IgD-negative memory B cell (primary cell): ENCODE measurements at regions not wholly inside any gene's neighbourhood (a gene's known extent, or its start where the extent isn't known, plus 50 kb on each side); places are given as distances from the start of the nearest gene placed in this dataset.
"Not testable (repeated sequence)": the region's sequence is repeated elsewhere in the genome, so short reads cannot be mapped to it uniquely, and the experiment has no call there.

Experiments used
- H3K27ac Mint-ChIP-seq, 3 donors: one replicate each; pipeline ENCODE4 v1.8.0; 2020 to 2022; ENCODE audit warnings: mild to moderate bottlenecking in 3 of 3, mixed read lengths in 3 of 3, moderate library complexity in 1 of 3
- H3K27me3 Mint-ChIP-seq: one replicate; pipeline ENCODE4 v1.8.0; 2021; ENCODE audit warnings: mixed read lengths
- H3K36me3 Mint-ChIP-seq: one replicate; pipeline ENCODE4 v1.8.0; 2020; ENCODE audit warnings: mild to moderate bottlenecking, mixed read lengths
- H3K4me1 Mint-ChIP-seq, 3 donors: one replicate each; pipeline ENCODE4 v1.8.0; 2020 to 2022; ENCODE audit warnings: mixed read lengths in 3 of 3, mild to moderate bottlenecking in 1 of 3
- H3K4me3 Mint-ChIP-seq, 4 donors: one replicate each; pipeline ENCODE4 v1.8.0; 2020 to 2022; ENCODE audit warnings: mild to moderate bottlenecking in 4 of 4, mixed read lengths in 4 of 4, moderate library complexity in 3 of 4
- H3K9me3 Mint-ChIP-seq, 3 donors: one replicate each; pipeline ENCODE4 v1.8.0; 2020 to 2021; ENCODE audit warnings: mixed read lengths in 3 of 3, mild to moderate bottlenecking in 1 of 3

- Mint-ChIP-seq H3K27me3 (no peaks in the 10 kb centered on the region), H3K27ac (no peak overlapping the region), H3K9me3 (peaks cover 4 to 9% (median 7%) of the 10 kb centered on the region in 3 donors), H3K36me3 (no peaks in the 10 kb centered on the region), H3K4me3 (no peak overlapping the region), H3K4me1 (no peaks in the 10 kb centered on the region)
Observed at GRCh38 chr6:19558934-19559333, 278.2 kb upstream of the ID4 start.

DNA sequence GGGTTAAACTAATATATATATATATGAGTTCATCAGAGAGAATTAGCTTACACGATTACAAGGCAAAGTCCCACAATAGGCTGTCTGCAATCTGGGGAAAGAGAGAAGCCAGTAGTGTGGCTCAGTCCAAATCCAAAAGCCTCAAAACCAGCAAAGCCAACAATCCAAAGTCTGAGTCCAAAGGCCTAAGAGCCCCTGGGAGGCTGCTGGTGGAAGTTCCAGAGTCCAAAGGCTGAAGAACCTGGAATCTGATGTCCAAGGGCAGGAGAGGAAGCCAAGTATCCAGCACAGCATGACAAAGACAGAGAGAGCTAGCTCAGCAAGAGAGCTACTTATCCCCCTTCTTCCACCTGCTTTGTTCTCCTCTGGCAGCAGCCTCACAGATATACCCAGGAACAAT is 274.7 kb upstream of the ID4 start:
- Mint-ChIP-seq H3K27ac (no peak overlapping the region), H3K27me3 (no peaks in the 10 kb centered on the region), H3K9me3 (peaks cover 5 to 12% (median 7%) of the 10 kb centered on the region in 3 donors), H3K4me3 (no peak overlapping the region), H3K4me1 (no peaks in the 10 kb centered on the region), H3K36me3 (no peaks in the 10 kb centered on the region)

GRCh38 chr6:19569563-19569962 is 267.6 kb upstream of the ID4 start:
- Mint-ChIP-seq H3K4me1 (no peaks in the 10 kb centered on the region), H3K36me3 (no peaks in the 10 kb centered on the region), H3K9me3 (peaks cover 0 to 13% (median 4%) of the 10 kb centered on the region in 3 donors), H3K27me3 (no peaks in the 10 kb centered on the region), H3K27ac (no peak overlapping the region), H3K4me3 (no peak overlapping the region)

- Mint-ChIP-seq H3K27ac (no peak overlapping the region), H3K9me3 (peaks cover 1 to 10% (median 2%) of the 10 kb centered on the region in 3 donors), H3K27me3 (no peaks in the 10 kb centered on the region), H3K36me3 (no peaks in the 10 kb centered on the region), H3K4me1 (no peaks in the 10 kb centered on the region), H3K4me3 (no peak overlapping the region)
Observed at GRCh38 chr6:19571176-19571575, 266.0 kb upstream of the ID4 start.

DNA sequence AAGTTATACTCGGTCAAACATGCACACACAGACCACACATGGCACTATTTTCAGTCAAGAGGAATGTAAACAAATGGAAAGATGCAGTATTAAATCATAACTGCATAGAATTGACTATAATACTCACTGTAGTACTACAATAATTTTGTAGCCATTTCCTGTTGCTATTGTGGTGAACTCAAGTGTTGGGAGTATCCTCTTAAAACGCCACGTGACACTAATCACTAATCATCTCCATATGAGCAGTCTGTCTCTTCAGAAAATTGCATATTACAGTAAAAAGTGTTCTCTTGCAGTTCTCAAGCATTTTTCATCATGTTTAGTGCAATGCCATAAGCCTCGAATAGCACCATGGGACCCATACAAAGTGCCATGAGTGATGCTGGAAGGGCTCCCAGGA is 258.7 kb upstream of the ID4 start:
- Mint-ChIP-seq H3K4me3 (no peak overlapping the region), H3K9me3 (peaks cover 0 to 10% (median 10%) of the 10 kb centered on the region in 3 donors), H3K27me3 (no peaks in the 10 kb centered on the region), H3K36me3 (no peaks in the 10 kb centered on the region), H3K4me1 (no peaks in the 10 kb centered on the region), H3K27ac (no peak overlapping the region)

GRCh38 chr6:19584207-19584606 is 253.0 kb upstream of the ID4 start:
- not testable (repeated sequence) for H3K36me3 Mint-ChIP-seq, H3K9me3 Mint-ChIP-seq, H3K27ac Mint-ChIP-seq, H3K27me3 Mint-ChIP-seq, H3K4me3 Mint-ChIP-seq, H3K4me1 Mint-ChIP-seq

DNA sequence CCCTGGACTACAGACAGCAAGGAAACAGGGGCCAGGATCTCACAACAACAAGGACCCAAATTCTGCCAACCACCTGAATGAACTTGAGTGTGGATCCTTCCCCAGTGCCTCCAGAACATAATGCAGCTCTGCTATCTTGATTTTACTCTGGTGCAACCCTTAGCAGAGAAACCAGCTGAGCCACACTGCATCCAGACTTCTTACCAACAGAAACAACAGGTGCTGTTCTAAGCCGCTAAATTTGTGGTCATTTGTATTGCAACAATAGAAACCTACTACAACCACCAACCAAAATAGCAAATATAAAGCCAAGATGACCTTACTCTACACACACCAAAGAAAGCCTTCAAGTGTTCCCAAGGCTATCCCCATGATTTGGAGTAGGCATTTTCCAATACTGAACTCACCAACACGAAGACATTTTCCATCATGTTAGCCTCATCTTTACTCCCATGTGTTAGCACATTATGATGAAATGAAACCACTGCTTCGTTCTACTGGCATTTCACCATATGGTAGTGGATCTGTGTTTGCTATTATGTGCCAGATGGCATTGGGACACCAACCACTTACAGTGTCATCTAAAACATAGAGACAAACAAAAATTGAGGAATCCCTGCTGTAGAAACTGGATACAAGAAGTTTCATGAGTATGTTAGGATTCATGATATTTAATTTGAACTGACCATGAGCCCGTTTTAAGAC is 249.8 kb upstream of the ID4 start:
- Mint-ChIP-seq H3K4me3 (no peak overlapping the region), H3K27me3 (no peaks in the 10 kb centered on the region), H3K4me1 (no peaks in the 10 kb centered on the region)

DNA sequence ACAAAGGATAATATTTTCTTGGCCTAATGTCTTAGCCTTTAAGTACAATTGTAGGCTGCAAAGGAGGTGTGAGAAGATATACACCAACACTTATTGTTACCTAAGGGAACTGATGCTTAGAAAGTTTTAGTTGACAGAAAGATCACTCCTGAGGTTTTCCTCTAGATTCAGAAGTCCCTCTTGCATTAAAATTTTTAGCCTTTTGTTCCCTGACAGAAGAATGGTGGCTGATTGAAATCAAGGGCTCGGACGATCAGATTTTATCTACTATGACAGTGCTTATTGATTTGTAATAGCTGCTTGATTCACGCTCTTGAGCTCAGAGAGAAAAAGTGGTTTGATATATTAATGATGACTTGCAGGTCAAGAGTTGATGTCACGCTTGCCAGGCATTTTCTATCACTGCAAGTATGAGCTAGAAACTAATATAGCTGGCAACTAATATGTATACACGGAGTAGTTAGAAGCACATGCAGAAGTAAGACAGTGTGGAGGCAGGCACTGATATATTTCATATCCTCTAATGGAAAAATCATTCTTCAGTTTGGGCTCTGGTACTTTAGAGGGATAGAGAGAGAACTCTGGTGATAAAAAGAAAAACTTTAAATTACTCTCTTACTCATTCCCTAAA is 246.6 kb upstream of the ID4 start:
- H3K4me3 Mint-ChIP-seq = no peak overlapping the region
- no peaks in the 10 kb centered on the region for H3K4me1 Mint-ChIP-seq
- peaks cover 0 to 1% (median 0%) of the 10 kb centered on the region in 3 donors for H3K9me3 Mint-ChIP-seq
- no peaks in the 10 kb centered on the region for H3K36me3 Mint-ChIP-seq
- no peak overlapping the region for H3K27ac Mint-ChIP-seq
- no peaks in the 10 kb centered on the region for H3K27me3 Mint-ChIP-seq

More for the DNA sequence above, 249.8 kb upstream of the ID4 start:
- peaks cover 3 to 7% (median 3%) of the 10 kb centered on the region in 3 donors for H3K9me3 Mint-ChIP-seq
- no peaks in the 10 kb centered on the region for H3K36me3 Mint-ChIP-seq
- no peak overlapping the region for H3K27ac Mint-ChIP-seq

GRCh38 chr6:19597809-19598320 is 239.3 kb upstream of the ID4 start:
- Mint-ChIP-seq H3K9me3 (peaks cover 2 to 7% (median 3%) of the 10 kb centered on the region in 3 donors), H3K4me1 (no peaks in the 10 kb centered on the region), H3K27ac (no peak overlapping the region), H3K27me3 (no peaks in the 10 kb centered on the region), H3K36me3 (no peaks in the 10 kb centered on the region), H3K4me3 (no peak overlapping the region)

DNA sequence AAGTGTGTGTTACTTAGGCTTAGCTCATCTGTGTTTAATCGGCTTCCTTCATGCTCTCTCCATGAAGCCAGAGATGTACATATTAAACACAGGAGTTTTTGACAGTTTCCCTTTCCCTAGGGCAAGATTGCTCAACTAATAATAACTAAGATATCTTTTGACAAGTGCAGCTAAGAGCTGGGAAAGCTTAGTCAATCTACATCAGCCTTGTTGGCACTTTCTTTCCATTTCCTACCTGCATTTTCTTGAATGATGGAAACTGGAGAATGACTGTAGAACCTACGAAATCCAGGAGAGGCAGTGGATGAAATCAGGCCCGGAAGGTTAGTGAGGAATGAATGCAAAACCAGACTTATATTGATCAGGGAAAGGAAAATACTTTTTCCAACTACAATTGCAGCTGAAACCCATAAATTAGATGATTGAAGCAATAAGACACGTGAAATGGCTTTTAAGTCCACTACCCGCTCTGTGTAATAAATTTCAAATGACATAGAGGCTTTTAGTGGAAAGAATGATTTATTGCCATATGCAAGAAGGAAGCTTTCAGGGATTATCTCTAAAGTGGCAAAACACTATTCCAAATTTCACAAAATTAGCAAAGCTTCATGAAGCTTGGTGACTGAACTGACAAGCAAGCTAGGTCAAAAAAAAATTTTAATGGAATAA is 237.2 kb upstream of the ID4 start:
- Mint-ChIP-seq H3K4me3 (no peak overlapping the region), H3K4me1 (no peaks in the 10 kb centered on the region), H3K27me3 (no peaks in the 10 kb centered on the region), H3K36me3 (no peaks in the 10 kb centered on the region), H3K9me3 (peaks cover 2 to 7% (median 3%) of the 10 kb centered on the region in 3 donors), H3K27ac (no peak overlapping the region)

- no peaks in the 10 kb centered on the region for H3K27me3 Mint-ChIP-seq
- H3K36me3 Mint-ChIP-seq = no peaks in the 10 kb centered on the region
- H3K4me3 Mint-ChIP-seq = no peak overlapping the region
- peaks cover under 1 to 7% (median 4%) of the 10 kb centered on the region in 3 donors for H3K9me3 Mint-ChIP-seq
- H3K27ac Mint-ChIP-seq = no peak overlapping the region
- H3K4me1 Mint-ChIP-seq = no peaks in the 10 kb centered on the region
Observed at GRCh38 chr6:19602434-19603013, 234.6 kb upstream of the ID4 start.

- Mint-ChIP-seq H3K36me3 (no peaks in the 10 kb centered on the region), H3K27me3 (no peaks in the 10 kb centered on the region), H3K9me3 (peaks cover 4 to 7% (median 5%) of the 10 kb centered on the region in 3 donors), H3K4me3 (no peak overlapping the region), H3K27ac (peak overlapping the region in 1 of 3 donors; percentile 55), H3K4me1 (no peaks in the 10 kb centered on the region)
Observed at GRCh38 chr6:19603721-19604120, 233.4 kb upstream of the ID4 start.

GRCh38 chr6:19605624-19606023 is 231.5 kb upstream of the ID4 start:
- Mint-ChIP-seq H3K4me1 (no peaks in the 10 kb centered on the region), H3K4me3 (no peak overlapping the region), H3K9me3 (peaks cover 0 to 5% (median 4%) of the 10 kb centered on the region in 3 donors), H3K27ac (no peak overlapping the region), H3K27me3 (no peaks in the 10 kb centered on the region), H3K36me3 (no peaks in the 10 kb centered on the region)

DNA sequence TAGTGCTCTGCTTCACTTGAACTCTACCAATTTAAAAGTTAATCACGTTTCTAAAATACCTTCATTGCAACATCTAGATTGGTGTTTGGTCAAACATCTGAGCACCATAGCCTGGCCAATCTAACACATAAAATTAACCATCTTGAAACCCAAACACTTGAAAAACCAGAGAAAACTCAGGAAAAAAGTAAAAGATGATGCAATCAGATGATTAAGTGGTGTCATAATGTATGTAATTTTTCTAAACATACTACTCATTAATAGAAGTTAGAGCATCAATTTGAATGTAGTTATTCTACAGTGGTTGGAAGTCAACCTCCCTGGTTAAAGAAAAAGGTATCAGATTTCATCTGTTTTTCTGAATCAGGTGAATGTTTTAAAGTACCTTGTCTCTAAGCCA is 228.6 kb upstream of the ID4 start:
- Mint-ChIP-seq H3K27ac (no peak overlapping the region), H3K9me3 (peaks cover 4 to 5% (median 4%) of the 10 kb centered on the region in 3 donors), H3K4me1 (no peaks in the 10 kb centered on the region), H3K36me3 (no peaks in the 10 kb centered on the region), H3K4me3 (no peak overlapping the region), H3K27me3 (no peaks in the 10 kb centered on the region)

DNA sequence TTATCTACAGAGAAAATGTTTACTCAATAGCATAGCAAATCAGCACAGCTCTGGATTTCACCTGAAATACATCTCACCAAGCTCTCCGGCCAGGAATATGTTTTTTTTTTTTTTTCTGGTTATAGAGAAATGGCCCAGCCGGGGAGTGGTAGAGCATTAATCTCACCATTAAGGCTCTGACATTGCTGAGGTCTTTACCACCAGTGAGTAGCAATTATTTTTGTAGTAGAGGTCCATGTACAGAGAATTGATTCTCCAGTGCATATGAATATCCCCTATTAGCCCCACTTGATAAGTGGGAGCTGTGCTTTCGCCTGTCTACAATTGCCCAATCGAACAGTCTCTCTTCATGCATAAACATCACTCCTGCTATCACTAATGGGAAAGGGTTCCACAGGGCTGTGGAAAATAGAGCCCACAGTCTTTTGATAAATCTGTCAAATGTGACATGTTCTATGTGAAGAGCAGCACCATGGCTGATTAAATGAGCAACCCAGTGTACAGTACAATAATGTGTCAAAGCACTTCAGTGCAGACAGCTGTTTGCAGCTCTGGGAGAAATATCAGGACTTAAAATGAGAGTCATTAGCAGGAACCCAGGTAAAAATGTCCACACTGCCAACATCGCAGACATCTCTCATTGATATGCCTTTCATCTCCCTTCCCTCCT is 227.1 kb upstream of the ID4 start:
- H3K27ac Mint-ChIP-seq = no peak overlapping the region
- no peaks in the 10 kb centered on the region for H3K4me1 Mint-ChIP-seq

More for the DNA sequence above, 227.1 kb upstream of the ID4 start:
- H3K9me3 Mint-ChIP-seq = peaks cover 4 to 8% (median 4%) of the 10 kb centered on the region in 3 donors
- no peaks in the 10 kb centered on the region for H3K36me3 Mint-ChIP-seq
- no peaks in the 10 kb centered on the region for H3K27me3 Mint-ChIP-seq
- H3K4me3 Mint-ChIP-seq = no peak overlapping the region
